ENCODE measurements at regions not wholly inside any gene's neighbourhood (a gene's known extent, or its start where the extent isn't known, plus 50 kb on each side); places are given as distances from the start of the nearest gene placed in this dataset.

- peaks cover 0 to 7% (median 1%) of the 10 kb centered on the region in 8 donors for H3K9me3 Mint-ChIP-seq
- H3K27me3 Mint-ChIP-seq = no peaks in the 10 kb centered on the region
- ChIA-PET POLR2A (ENCODE audit: partially characterized antibody) (no interaction called here), CTCF (ENCODE audit: partially characterized antibody) (no interaction called here)
- H3K9me3 ChIP-seq (ENCODE audit: control insufficient read depth in 1 of 2, low read length in 2 of 2) = no peaks in the 10 kb centered on the region
- no peaks in the 10 kb centered on the region for H3K4me1 ChIP-seq (ENCODE audit: insufficient read depth, low read length)
- H3K27ac ChIP-seq (ENCODE audit: low read depth, low read length) = no peak overlapping the region
- no peak overlapping the region for H3K27ac Mint-ChIP-seq
- no peaks in the 10 kb centered on the region for H3K27me3 ChIP-seq (ENCODE audit: insufficient read depth, low read length)
- no peaks in the 10 kb centered on the region for H3K4me1 Mint-ChIP-seq
- H3K36me3 ChIP-seq (ENCODE audit: insufficient read depth, low read length) = no peaks in the 10 kb centered on the region
- intact Hi-C loops (cut with micrococcal nuclease) = no loop called here
- H3K4me3 Mint-ChIP-seq = no peak overlapping the region
- DNase-seq = no peak
- H3K4me3 ChIP-seq (ENCODE audit: low read length in 2 of 2) = no peak overlapping the region
- H3K36me3 Mint-ChIP-seq = no peaks in the 10 kb centered on the region
Measured at GRCh38 chr3:148450819-148451218, 246.9 kb upstream of the AGTR1 start.

GRCh38 chr3:148451969-148452368 is 245.7 kb upstream of the AGTR1 start:
- H3K36me3 Mint-ChIP-seq = no peaks in the 10 kb centered on the region
- ChIA-PET POLR2A (ENCODE audit: partially characterized antibody) (no interaction called here), CTCF (ENCODE audit: partially characterized antibody) (no interaction called here)
- no peak overlapping the region for H3K4me3 ChIP-seq (ENCODE audit: low read length in 2 of 2)
- peaks cover 0 to 7% (median under 1%) of the 10 kb centered on the region in 8 donors for H3K9me3 Mint-ChIP-seq
- no peak overlapping the region for H3K27ac Mint-ChIP-seq
- DNase-seq = no peak
- H3K4me1 Mint-ChIP-seq = no peaks in the 10 kb centered on the region
- intact Hi-C loops (cut with micrococcal nuclease) = no loop called here
- H3K4me1 ChIP-seq (ENCODE audit: insufficient read depth, low read length) = no peaks in the 10 kb centered on the region
- H3K9me3 ChIP-seq (ENCODE audit: control insufficient read depth in 1 of 2, low read length in 2 of 2) = no peaks in the 10 kb centered on the region
- no peaks in the 10 kb centered on the region for H3K36me3 ChIP-seq (ENCODE audit: insufficient read depth, low read length)
- no peaks in the 10 kb centered on the region for H3K27me3 ChIP-seq (ENCODE audit: insufficient read depth, low read length)
- H3K4me3 Mint-ChIP-seq = no peak overlapping the region
- H3K27me3 Mint-ChIP-seq = no peaks in the 10 kb centered on the region
- H3K27ac ChIP-seq (ENCODE audit: low read depth, low read length) = no peak overlapping the region

- no peaks in the 10 kb centered on the region for H3K4me1 Mint-ChIP-seq
- Histone ChIP-seq H3K27ac (ENCODE audit: low read depth, low read length) (no peak overlapping the region), H3K9me3 (ENCODE audit: control insufficient read depth in 1 of 2, low read length in 2 of 2) (no peaks in the 10 kb centered on the region), H3K27me3 (ENCODE audit: insufficient read depth, low read length) (no peaks in the 10 kb centered on the region), H3K4me3 (ENCODE audit: low read length in 2 of 2) (no peak overlapping the region), H3K4me1 (ENCODE audit: insufficient read depth, low read length) (no peaks in the 10 kb centered on the region), H3K36me3 (ENCODE audit: insufficient read depth, low read length) (no peaks in the 10 kb centered on the region)
- ChIA-PET CTCF (ENCODE audit: partially characterized antibody) (no interaction called here), POLR2A (ENCODE audit: partially characterized antibody) (no interaction called here)
- H3K9me3 Mint-ChIP-seq = peaks cover 0 to 7% (median 0%) of the 10 kb centered on the region in 8 donors
- DNase-seq = no peak
- intact Hi-C loops (cut with micrococcal nuclease) = no loop called here
- no peaks in the 10 kb centered on the region for H3K36me3 Mint-ChIP-seq
- no peak overlapping the region for H3K4me3 Mint-ChIP-seq
- no peak overlapping the region for H3K27ac Mint-ChIP-seq
- no peaks in the 10 kb centered on the region for H3K27me3 Mint-ChIP-seq
Measured at GRCh38 chr3:148453781-148454191, 243.9 kb upstream of the AGTR1 start.

GRCh38 chr3:148455098-148455497 is 242.6 kb upstream of the AGTR1 start:
- H3K27me3 ChIP-seq (ENCODE audit: insufficient read depth, low read length) = no peaks in the 10 kb centered on the region
- peaks cover 0 to 7% (median 0%) of the 10 kb centered on the region in 8 donors for H3K9me3 Mint-ChIP-seq
- H3K9me3 ChIP-seq (ENCODE audit: control insufficient read depth in 1 of 2, low read length in 2 of 2) = no peaks in the 10 kb centered on the region
- H3K27ac Mint-ChIP-seq = no peak overlapping the region
- no peaks in the 10 kb centered on the region for H3K4me1 Mint-ChIP-seq
- H3K4me3 Mint-ChIP-seq = no peak overlapping the region
- DNase-seq = no peak
- H3K27ac ChIP-seq (ENCODE audit: low read depth, low read length) = no peak overlapping the region
- H3K4me1 ChIP-seq (ENCODE audit: insufficient read depth, low read length) = no peaks in the 10 kb centered on the region
- H3K36me3 ChIP-seq (ENCODE audit: insufficient read depth, low read length) = no peaks in the 10 kb centered on the region
- intact Hi-C loops (cut with micrococcal nuclease) = no loop called here
- no peak overlapping the region for H3K4me3 ChIP-seq (ENCODE audit: low read length in 2 of 2)
- ChIA-PET POLR2A (ENCODE audit: partially characterized antibody) (no interaction called here), CTCF (ENCODE audit: partially characterized antibody) (no interaction called here)
- H3K27me3 Mint-ChIP-seq = no peaks in the 10 kb centered on the region
- H3K36me3 Mint-ChIP-seq = no peaks in the 10 kb centered on the region

GRCh38 chr3:148457886-148458285 is 239.8 kb upstream of the AGTR1 start:
- Mint-ChIP-seq H3K4me3 (no peak overlapping the region), H3K4me1 (no peaks in the 10 kb centered on the region), H3K27me3 (no peaks in the 10 kb centered on the region), H3K27ac (no peak overlapping the region), H3K36me3 (no peaks in the 10 kb centered on the region), H3K9me3 (peaks cover 0 to 4% (median 0%) of the 10 kb centered on the region in 8 donors)
- ChIA-PET CTCF (ENCODE audit: partially characterized antibody) (no interaction called here), POLR2A (ENCODE audit: partially characterized antibody) (no interaction called here)
- intact Hi-C loops (cut with micrococcal nuclease) = no loop called here
- no peaks in the 10 kb centered on the region for H3K9me3 ChIP-seq (ENCODE audit: control insufficient read depth in 1 of 2, low read length in 2 of 2)
- no peak overlapping the region for H3K4me3 ChIP-seq (ENCODE audit: low read length in 2 of 2)
- H3K4me1 ChIP-seq (ENCODE audit: insufficient read depth, low read length) = no peaks in the 10 kb centered on the region
- H3K27ac ChIP-seq (ENCODE audit: low read depth, low read length) = no peak overlapping the region
- no peaks in the 10 kb centered on the region for H3K36me3 ChIP-seq (ENCODE audit: insufficient read depth, low read length)
- H3K27me3 ChIP-seq (ENCODE audit: insufficient read depth, low read length) = no peaks in the 10 kb centered on the region
- DNase-seq = no peak

- H3K4me3 ChIP-seq (ENCODE audit: low read length in 2 of 2) = no peak overlapping the region
- ChIA-PET POLR2A (ENCODE audit: partially characterized antibody) (no interaction called here), CTCF (ENCODE audit: partially characterized antibody) (interaction anchor here (0.9 kb wide), 1 partner anchor 12 kb away, joined by 3 read pairs; no protein-coding TSS in a partner anchor)
- H3K4me1 ChIP-seq (ENCODE audit: insufficient read depth, low read length) = no peaks in the 10 kb centered on the region
- Mint-ChIP-seq H3K36me3 (no peaks in the 10 kb centered on the region), H3K4me1 (no peaks in the 10 kb centered on the region), H3K27me3 (no peaks in the 10 kb centered on the region), H3K4me3 (no peak overlapping the region), H3K27ac (no peak overlapping the region), H3K9me3 (peaks cover 0 to 4% (median 0%) of the 10 kb centered on the region in 8 donors)
- no peaks in the 10 kb centered on the region for H3K36me3 ChIP-seq (ENCODE audit: insufficient read depth, low read length)
- H3K9me3 ChIP-seq (ENCODE audit: control insufficient read depth in 1 of 2, low read length in 2 of 2) = no peaks in the 10 kb centered on the region
- H3K27me3 ChIP-seq (ENCODE audit: insufficient read depth, low read length) = no peaks in the 10 kb centered on the region
- DNase-seq = no peak
- intact Hi-C loops (cut with micrococcal nuclease) = no loop called here
- no peak overlapping the region for H3K27ac ChIP-seq (ENCODE audit: low read depth, low read length)
Measured at GRCh38 chr3:148459931-148460513, 237.7 kb upstream of the AGTR1 start.

GRCh38 chr3:148460686-148461085 is 237.0 kb upstream of the AGTR1 start:
- Mint-ChIP-seq H3K27ac (no peak overlapping the region), H3K9me3 (peaks cover 0 to 4% (median 0%) of the 10 kb centered on the region in 8 donors), H3K36me3 (no peaks in the 10 kb centered on the region), H3K4me1 (no peaks in the 10 kb centered on the region), H3K27me3 (no peaks in the 10 kb centered on the region), H3K4me3 (no peak overlapping the region)
- Histone ChIP-seq H3K27me3 (ENCODE audit: insufficient read depth, low read length) (no peaks in the 10 kb centered on the region), H3K36me3 (ENCODE audit: insufficient read depth, low read length) (no peaks in the 10 kb centered on the region), H3K9me3 (ENCODE audit: control insufficient read depth in 1 of 2, low read length in 2 of 2) (no peaks in the 10 kb centered on the region), H3K4me1 (ENCODE audit: insufficient read depth, low read length) (no peaks in the 10 kb centered on the region), H3K27ac (ENCODE audit: low read depth, low read length) (no peak overlapping the region), H3K4me3 (ENCODE audit: low read length in 2 of 2) (no peak overlapping the region)
- intact Hi-C loops (cut with micrococcal nuclease) = no loop called here
- ChIA-PET CTCF (ENCODE audit: partially characterized antibody) (interaction anchor here (0.9 kb wide), 1 partner anchor 13 kb away, joined by 3 read pairs; no protein-coding TSS in a partner anchor), POLR2A (ENCODE audit: partially characterized antibody) (no interaction called here)
- no peak for DNase-seq

GRCh38 chr3:148464246-148464645 is 233.5 kb upstream of the AGTR1 start:
- Histone ChIP-seq H3K4me1 (ENCODE audit: insufficient read depth, low read length) (no peaks in the 10 kb centered on the region), H3K27ac (ENCODE audit: low read depth, low read length) (no peak overlapping the region), H3K9me3 (ENCODE audit: control insufficient read depth in 1 of 2, low read length in 2 of 2) (no peaks in the 10 kb centered on the region), H3K36me3 (ENCODE audit: insufficient read depth, low read length) (no peaks in the 10 kb centered on the region), H3K27me3 (ENCODE audit: insufficient read depth, low read length) (no peaks in the 10 kb centered on the region), H3K4me3 (ENCODE audit: low read length in 2 of 2) (no peak overlapping the region)
- Mint-ChIP-seq H3K27me3 (no peaks in the 10 kb centered on the region), H3K36me3 (no peaks in the 10 kb centered on the region), H3K27ac (no peak overlapping the region), H3K4me3 (no peak overlapping the region), H3K9me3 (peaks cover 0 to 5% (median 0%) of the 10 kb centered on the region in 8 donors), H3K4me1 (no peaks in the 10 kb centered on the region)
- no peak for DNase-seq
- CTCF ChIA-PET (ENCODE audit: partially characterized antibody) = no interaction called here
- POLR2A ChIA-PET (ENCODE audit: partially characterized antibody) = no interaction called here
- intact Hi-C loops (cut with micrococcal nuclease) = no loop called here
